ENCODE measurements at regions not wholly inside any gene's neighbourhood (a gene's known extent, or its start where the extent isn't known, plus 50 kb on each side); places are given as distances from the start of the nearest gene placed in this dataset.

DNA sequence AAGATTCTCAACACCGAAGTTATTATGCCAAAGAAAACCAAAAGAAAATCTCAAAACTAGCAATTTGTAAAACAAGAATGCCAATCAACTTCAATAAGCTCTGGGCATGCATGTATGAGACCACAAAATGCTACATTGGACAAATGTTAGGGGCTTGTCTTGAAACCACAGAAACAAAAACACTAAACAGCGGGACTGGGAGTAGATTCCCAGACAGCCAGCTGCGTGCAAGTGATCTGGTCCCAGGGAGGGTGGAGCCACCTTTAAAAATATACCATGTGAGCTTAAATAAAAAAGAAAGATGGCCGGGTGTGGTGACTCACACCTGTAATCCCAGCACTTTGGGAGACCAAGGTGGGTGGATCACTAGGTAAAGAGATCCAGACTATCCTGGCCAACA lies 163.6 kb upstream of the PRICKLE2 start:
- no peak overlapping the region for H3K4me3 ChIP-seq (replicated peaks in 1 of 2; ENCODE audit: low read depth in 2 of 2, low read length in 2 of 2)
- DNase-seq (ENCODE audit: low read depth in 2 of 2): no peak
- TF ChIP-seq, protein P1, sequence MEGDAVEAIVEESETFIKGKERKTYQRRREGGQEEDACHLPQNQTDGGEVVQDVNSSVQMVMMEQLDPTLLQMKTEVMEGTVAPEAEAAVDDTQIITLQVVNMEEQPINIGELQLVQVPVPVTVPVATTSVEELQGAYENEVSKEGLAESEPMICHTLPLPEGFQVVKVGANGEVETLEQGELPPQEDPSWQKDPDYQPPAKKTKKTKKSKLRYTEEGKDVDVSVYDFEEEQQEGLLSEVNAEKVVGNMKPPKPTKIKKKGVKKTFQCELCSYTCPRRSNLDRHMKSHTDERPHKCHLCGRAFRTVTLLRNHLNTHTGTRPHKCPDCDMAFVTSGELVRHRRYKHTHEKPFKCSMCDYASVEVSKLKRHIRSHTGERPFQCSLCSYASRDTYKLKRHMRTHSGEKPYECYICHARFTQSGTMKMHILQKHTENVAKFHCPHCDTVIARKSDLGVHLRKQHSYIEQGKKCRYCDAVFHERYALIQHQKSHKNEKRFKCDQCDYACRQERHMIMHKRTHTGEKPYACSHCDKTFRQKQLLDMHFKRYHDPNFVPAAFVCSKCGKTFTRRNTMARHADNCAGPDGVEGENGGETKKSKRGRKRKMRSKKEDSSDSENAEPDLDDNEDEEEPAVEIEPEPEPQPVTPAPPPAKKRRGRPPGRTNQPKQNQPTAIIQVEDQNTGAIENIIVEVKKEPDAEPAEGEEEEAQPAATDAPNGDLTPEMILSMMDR (IDR thresholded peaks at IDR 0.05; ENCODE audit: low read depth, low read length): no peak

DNA sequence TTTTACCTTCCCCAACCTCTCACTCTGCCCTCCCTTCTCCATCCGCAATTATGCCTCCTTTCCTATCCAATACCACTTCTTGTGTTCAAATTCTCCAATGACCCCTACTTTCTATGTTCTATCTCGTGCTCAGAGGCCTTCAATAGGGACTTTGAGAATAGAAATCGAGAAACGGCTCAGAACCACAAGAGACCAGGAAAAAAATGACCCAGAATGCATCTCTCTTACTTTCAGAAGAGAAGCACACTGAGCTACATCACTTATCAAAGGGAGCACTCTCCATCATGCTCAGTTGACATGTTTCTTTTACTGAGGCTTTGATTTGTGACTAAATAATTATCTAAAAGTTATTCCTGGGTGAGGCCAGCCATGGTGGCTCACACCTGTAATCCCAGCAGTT lies 162.4 kb upstream of the PRICKLE2 start:
- H3K4me3 ChIP-seq (replicated peaks in 1 of 2; ENCODE audit: low read depth in 2 of 2, low read length in 2 of 2): no peak overlapping the region
- TF ChIP-seq, protein P1 (IDR thresholded peaks at IDR 0.05; ENCODE audit: low read depth, low read length): no peak
- no peak for DNase-seq (ENCODE audit: low read depth in 2 of 2)

DNA sequence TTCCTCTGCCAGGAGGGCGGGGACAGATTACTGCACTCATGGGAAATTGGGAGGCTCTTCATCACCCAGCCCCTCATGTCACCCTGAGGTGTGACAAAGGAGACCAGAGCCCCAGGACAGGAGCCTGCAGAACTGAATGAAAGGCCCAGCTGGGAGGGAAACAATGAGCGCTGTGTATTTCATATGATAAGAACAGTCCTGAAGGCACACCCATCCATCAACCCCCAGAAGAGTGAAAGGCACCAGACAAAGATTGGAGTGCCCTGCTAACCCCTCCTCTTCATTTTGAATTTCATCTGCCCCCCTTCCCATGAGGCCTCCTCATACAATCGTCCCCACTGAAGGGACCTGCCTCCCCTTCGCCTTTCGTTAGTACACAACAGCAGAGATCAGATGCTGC lies 160.0 kb upstream of the PRICKLE2 start:
- TF ChIP-seq, protein P1 (IDR thresholded peaks at IDR 0.05; ENCODE audit: low read depth, low read length): no peak
- no peak for DNase-seq (ENCODE audit: low read depth in 2 of 2)
- no peak overlapping the region for H3K4me3 ChIP-seq (replicated peaks in 1 of 2; ENCODE audit: low read depth in 2 of 2, low read length in 2 of 2)

DNA sequence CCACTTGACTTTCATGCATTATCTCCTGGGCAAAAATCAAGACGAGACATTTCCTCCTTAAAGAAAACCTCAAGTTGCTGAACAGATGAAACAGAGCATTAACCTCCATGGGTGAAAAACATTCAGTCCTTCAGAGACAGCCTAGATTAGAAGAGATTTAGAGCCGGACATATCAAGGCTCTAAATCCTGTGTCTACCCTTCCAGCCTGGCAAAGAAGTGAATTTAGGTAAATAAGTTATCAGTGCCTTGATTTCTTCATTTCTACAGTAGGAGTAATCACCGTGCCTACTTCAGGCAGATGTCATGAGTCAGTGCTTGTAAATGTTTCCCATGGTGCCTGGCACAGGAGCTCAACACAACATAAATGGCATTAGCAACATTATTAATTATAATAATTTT lies 159.3 kb upstream of the PRICKLE2 start:
- no peak overlapping the region for H3K4me3 ChIP-seq (replicated peaks in 1 of 2; ENCODE audit: low read depth in 2 of 2, low read length in 2 of 2)
- TF ChIP-seq, protein P1 (IDR thresholded peaks at IDR 0.05; ENCODE audit: low read depth, low read length): no peak
- DNase-seq (ENCODE audit: low read depth in 2 of 2): no peak

DNA sequence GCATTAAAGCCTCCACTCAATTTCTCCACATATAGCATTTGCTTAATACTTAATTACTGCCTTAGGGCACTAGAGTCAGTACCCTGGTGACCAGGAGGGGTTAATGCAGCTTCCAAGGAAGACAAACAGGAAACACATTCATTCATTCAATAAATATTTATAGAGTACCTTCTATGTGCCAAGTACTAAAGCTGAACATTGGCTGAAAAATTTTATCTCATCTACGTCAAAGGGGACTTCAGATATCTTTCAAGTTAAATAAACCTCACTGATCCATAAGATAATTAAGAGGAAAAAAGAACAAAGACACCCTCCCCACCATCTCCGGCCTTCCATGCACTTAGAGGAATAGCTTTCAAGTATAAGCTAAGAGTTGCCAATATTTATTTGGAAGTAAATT lies 156.9 kb upstream of the PRICKLE2 start:
- H3K4me3 ChIP-seq (replicated peaks in 1 of 2; ENCODE audit: low read depth in 2 of 2, low read length in 2 of 2): no peak overlapping the region
- no peak for DNase-seq (ENCODE audit: low read depth in 2 of 2)
- TF ChIP-seq, protein P1 (IDR thresholded peaks at IDR 0.05; ENCODE audit: low read depth, low read length): no peak

DNA sequence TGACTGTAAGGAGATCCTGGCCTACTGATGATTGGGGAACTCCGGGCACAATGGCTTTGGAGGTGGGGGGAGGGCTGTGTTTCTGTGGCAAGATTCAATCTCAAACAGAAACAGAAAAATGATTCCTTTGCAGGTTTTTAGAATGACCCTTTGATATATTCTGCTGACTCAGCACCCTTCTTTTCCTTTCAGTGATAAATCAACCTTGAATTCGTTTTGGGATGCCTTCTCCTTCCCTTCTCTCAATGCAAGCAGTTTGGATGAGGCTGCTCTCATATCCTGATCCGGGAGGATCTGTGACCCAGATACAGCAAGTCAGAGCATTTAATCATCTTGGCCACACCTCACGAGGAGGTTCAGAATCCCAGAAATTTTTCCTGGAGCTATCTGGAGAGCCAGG lies 156.1 kb upstream of the PRICKLE2 start:
- no peak for DNase-seq (ENCODE audit: low read depth in 2 of 2)
- TF ChIP-seq, protein P1 (IDR thresholded peaks at IDR 0.05; ENCODE audit: low read depth, low read length): no peak
- no peak overlapping the region for H3K4me3 ChIP-seq (replicated peaks in 1 of 2; ENCODE audit: low read depth in 2 of 2, low read length in 2 of 2)

DNA sequence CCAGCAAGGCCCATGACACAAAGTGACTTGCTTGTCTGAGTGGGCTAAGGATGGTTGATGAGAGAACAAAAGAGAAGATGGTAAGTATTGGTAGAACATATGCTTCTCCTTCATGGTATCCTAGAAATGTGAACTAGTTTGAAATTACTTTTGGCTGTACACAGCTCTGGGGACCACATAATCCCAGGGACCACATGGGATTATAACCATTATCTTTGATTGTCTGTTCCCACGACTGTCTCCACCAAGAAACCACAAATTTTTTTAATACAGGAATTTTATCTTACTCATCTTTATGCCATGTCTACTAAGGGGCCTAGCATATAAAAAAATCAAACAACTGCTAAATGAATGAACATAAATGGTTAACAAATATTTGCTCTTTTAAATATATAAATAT lies 155.3 kb upstream of the PRICKLE2 start:
- H3K4me3 ChIP-seq (replicated peaks in 1 of 2; ENCODE audit: low read depth in 2 of 2, low read length in 2 of 2): no peak overlapping the region
- no peak for DNase-seq (ENCODE audit: low read depth in 2 of 2)
- TF ChIP-seq, protein P1 (IDR thresholded peaks at IDR 0.05; ENCODE audit: low read depth, low read length): no peak
